CD4-positive, alpha-beta T cell (primary cell): ENCODE measurements at regions not wholly inside any gene's neighbourhood (a gene's known extent, or its start where the extent isn't known, plus 50 kb on each side); places are given as distances from the start of the nearest gene placed in this dataset.
A peak's percentile ranks its signal among the peaks of the same experiment; 100 is the strongest.

ENCODE experiments used
- ATAC-seq: fragments of 200-7000 bp; cut with Tn5 transposase; one replicate; pipeline ENCODE4 v1.10.0; 2022; ENCODE audit warnings: mild to moderate bottlenecking; ENCODE audit not compliant: poor library complexity
- CTCF ChIA-PET: fragments of 350-600 bp; sonication (Branson Sonifier 250); formaldehyde crosslinking; loops from one replicate; lab custom pipeline; 2021; ENCODE audit warnings: antibody characterized with exemption, inconsistent platforms; lab: Charles Lee
- POLR2A ChIA-PET: fragments of 350-600 bp; sonication (Branson Sonifier 250); formaldehyde crosslinking; loops from one replicate; lab custom pipeline; 2021; ENCODE audit warnings: antibody characterized with exemption, inconsistent platforms; lab: Charles Lee
- DNase-seq, 14 experiments: peaks; one replicate each; pipeline ENCODE4 v3.0.0-alpha.2; 2013 to 2020; ENCODE audit warnings: mixed read lengths in 2 of 14
- H3K27ac ChIP-seq, 2 donors: one replicate each; pipeline versions ENCODE4 v1.5.1 to v1.7.0; 2013; ENCODE audit warnings: low read length in 2 of 2, low read depth in 1 of 2, mild to moderate bottlenecking in 1 of 2
- H3K27me3 ChIP-seq, 2 experiments: 1 replicate in 1 of 2; 2 replicates in 1 of 2; pipeline versions ENCODE4 v1.6.1 to v1.7.0; 2013; ENCODE audit warnings: low read length in 2 of 2, control low read depth in 1 of 2, mild to moderate bottlenecking in 1 of 2, moderate library complexity in 1 of 2; ENCODE audit not compliant: insufficient read depth in 2 of 2, control insufficient read depth in 1 of 2
- H3K36me3 ChIP-seq: one replicate; pipeline ENCODE4 v1.6.1; 2013; ENCODE audit warnings: low read length, control low read depth; ENCODE audit not compliant: insufficient read depth
- H3K4me1 ChIP-seq: one replicate; pipeline ENCODE4 v1.6.1; 2013; ENCODE audit warnings: low read length, control low read depth; ENCODE audit not compliant: insufficient read depth
- H3K4me3 ChIP-seq: one replicate; pipeline ENCODE4 v1.5.1; 2013; ENCODE audit warnings: mild to moderate bottlenecking, low read length, moderate library complexity
- H3K9me3 ChIP-seq, 2 experiments: 1 replicate in 1 of 2; 2 replicates in 1 of 2; pipeline versions ENCODE4 v1.6.1 to v1.7.0; 2013; ENCODE audit warnings: low read length in 2 of 2, mild to moderate bottlenecking in 2 of 2, control low read depth in 1 of 2, moderate library complexity in 1 of 2; ENCODE audit not compliant: control insufficient read depth in 1 of 2, insufficient read depth in 1 of 2
- H3K27ac Mint-ChIP-seq: one replicate; pipeline ENCODE4 v1.8.0; 2020; ENCODE audit warnings: mixed read lengths
- H3K27me3 Mint-ChIP-seq: one replicate; pipeline ENCODE4 v1.8.0; 2021; ENCODE audit warnings: mixed read lengths
- H3K36me3 Mint-ChIP-seq: one replicate; pipeline ENCODE4 v1.8.0; 2021; ENCODE audit warnings: low read depth, mixed read lengths
- H3K4me1 Mint-ChIP-seq: one replicate; pipeline ENCODE4 v1.8.0; 2021; ENCODE audit warnings: low read depth, mixed read lengths
- H3K4me3 Mint-ChIP-seq: one replicate; pipeline ENCODE4 v1.8.0; 2020; ENCODE audit warnings: mild to moderate bottlenecking, mixed read lengths
- H3K9me3 Mint-ChIP-seq: one replicate; pipeline ENCODE4 v1.8.0; 2020; ENCODE audit warnings: mixed read lengths
- intact Hi-C, 2 experiments: fragments of 100-400 bp; cut with DNase I in 1 of 2; cut with micrococcal nuclease in 1 of 2; formaldehyde crosslinking; loops; one replicate each; pipeline versions ENCODE4 v1.15.1 to v1.9.0; 2023 to 2025; cut with DNase I, micrococcal nuclease
- TF ChIP-seq, protein P1 (sequence below): fragments of 200-600 bp; IDR thresholded peaks from one replicate; pipeline ENCODE4 v1.8.0; 2022; ENCODE audit warnings: antibody characterized with exemption, mild to moderate bottlenecking

DNA sequence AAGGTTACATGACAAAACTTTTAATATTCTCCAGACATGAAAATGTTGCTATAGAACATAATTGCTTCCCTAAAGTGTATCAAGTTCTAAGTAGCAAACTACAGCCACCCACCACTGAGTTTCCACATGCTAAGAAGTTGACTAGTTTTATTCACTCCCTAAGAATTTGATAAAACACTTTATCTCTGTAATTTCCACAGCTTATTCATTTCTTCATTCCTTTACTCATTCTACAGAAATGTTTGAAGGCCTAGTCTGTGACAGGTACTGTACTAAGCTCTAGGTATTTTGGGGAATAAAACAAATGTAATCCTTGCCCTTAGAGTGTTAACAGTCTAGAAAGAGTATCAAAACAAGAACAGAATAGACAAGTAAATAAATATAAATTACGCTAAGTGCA, 101.8 kb upstream of the DIAPH3 start:
- no peak overlapping the region for H3K4me3 ChIP-seq
- ATAC-seq (no peak), DNase-seq (no peak)
- H3K9me3 Mint-ChIP-seq, result peaks cover 7% of the 10 kb centered on the region
- no peak overlapping the region for H3K4me3 Mint-ChIP-seq
- no peak overlapping the region for H3K27ac Mint-ChIP-seq
- TF ChIP-seq, protein P1, sequence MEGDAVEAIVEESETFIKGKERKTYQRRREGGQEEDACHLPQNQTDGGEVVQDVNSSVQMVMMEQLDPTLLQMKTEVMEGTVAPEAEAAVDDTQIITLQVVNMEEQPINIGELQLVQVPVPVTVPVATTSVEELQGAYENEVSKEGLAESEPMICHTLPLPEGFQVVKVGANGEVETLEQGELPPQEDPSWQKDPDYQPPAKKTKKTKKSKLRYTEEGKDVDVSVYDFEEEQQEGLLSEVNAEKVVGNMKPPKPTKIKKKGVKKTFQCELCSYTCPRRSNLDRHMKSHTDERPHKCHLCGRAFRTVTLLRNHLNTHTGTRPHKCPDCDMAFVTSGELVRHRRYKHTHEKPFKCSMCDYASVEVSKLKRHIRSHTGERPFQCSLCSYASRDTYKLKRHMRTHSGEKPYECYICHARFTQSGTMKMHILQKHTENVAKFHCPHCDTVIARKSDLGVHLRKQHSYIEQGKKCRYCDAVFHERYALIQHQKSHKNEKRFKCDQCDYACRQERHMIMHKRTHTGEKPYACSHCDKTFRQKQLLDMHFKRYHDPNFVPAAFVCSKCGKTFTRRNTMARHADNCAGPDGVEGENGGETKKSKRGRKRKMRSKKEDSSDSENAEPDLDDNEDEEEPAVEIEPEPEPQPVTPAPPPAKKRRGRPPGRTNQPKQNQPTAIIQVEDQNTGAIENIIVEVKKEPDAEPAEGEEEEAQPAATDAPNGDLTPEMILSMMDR, result no peak
- no peaks in the 10 kb centered on the region for H3K36me3 ChIP-seq
- peaks cover 0 to 2% of the 10 kb centered on the region in 2 experiments for H3K27me3 ChIP-seq
- no peaks in the 10 kb centered on the region for H3K4me1 ChIP-seq
- H3K36me3 Mint-ChIP-seq, result no peaks in the 10 kb centered on the region
- peaks cover 20% of the 10 kb centered on the region for H3K27me3 Mint-ChIP-seq
- ChIA-PET POLR2A (no interaction called here), CTCF (no interaction called here)
- intact Hi-C loops, result no loop called here
- no peak overlapping the region for H3K27ac ChIP-seq
- H3K4me1 Mint-ChIP-seq, result no peaks in the 10 kb centered on the region
- H3K9me3 ChIP-seq, result no peaks in the 10 kb centered on the region

DNA sequence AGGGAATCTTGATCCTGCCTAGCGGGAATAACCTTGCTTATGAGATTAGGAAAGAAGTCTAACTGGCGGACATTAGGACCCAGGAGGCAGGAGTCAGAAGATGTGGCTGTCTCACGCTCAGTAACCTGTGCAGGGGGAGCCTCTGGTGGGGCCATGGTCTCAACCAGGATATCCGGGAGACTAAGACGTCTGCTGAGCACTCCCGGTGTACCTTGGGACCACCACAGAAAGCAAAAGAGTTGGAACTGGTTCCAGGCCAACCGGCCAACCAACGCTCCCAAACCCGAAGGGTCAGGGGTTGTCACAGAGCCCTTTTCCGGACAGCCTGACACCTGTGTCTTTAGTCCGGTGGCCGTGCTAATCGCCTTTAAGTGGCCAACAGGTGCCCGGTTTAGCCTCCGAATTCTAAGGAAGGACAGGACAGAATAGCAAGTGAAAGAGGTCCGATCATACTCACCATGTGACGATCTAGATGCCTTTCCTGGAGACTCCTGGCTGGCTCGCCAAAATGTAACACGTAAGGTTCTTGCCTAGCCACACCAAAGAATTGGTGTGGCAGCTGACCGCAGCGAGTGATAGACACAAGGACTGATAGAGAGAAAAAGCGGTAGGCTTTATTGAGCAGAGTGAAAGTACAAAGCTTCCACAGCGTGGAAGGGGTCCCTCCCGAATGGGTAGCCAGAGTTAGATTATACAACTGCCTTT, 103.9 kb upstream of the DIAPH3 start:
- H3K9me3 Mint-ChIP-seq, result peaks cover 7% of the 10 kb centered on the region
- H3K27me3 ChIP-seq, result peaks cover 0 to 2% of the 10 kb centered on the region in 2 experiments
- H3K36me3 Mint-ChIP-seq, result no peaks in the 10 kb centered on the region
- ChIA-PET CTCF (no interaction called here), POLR2A (no interaction called here)
- TF ChIP-seq, protein P1, result no peak
- H3K27me3 Mint-ChIP-seq, result peaks cover 12% of the 10 kb centered on the region
- peak in 8 of 14 experiments; percentile 3 to 53 (median 12) for DNase-seq
- intact Hi-C loops, result no loop called here
- no peaks in the 10 kb centered on the region for H3K4me1 ChIP-seq
- peak; percentile 62 for ATAC-seq
- H3K9me3 ChIP-seq, result no peaks in the 10 kb centered on the region
- no peak overlapping the region for H3K27ac ChIP-seq
- H3K27ac Mint-ChIP-seq, result no peak overlapping the region
- H3K4me1 Mint-ChIP-seq, result no peaks in the 10 kb centered on the region
- H3K4me3 Mint-ChIP-seq, result no peak overlapping the region
- peak overlapping the region; percentile 70 for H3K4me3 ChIP-seq
- no peaks in the 10 kb centered on the region for H3K36me3 ChIP-seq

DNA sequence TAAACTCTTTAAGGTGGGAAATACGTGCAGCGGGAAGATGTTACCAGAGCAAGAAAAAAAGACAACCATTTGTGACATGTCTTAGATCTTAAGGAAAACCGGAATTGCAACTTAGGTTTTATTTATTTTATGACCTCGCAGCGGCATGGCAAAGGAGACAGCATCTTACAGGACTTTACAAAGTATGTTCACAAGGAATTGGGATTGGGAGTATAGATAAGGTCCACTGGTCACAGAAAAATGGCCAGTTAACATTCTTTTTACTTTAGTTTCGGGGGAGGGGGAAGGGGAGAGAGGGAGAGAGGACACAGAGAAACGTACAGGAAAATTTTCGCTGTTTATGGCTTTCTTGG, 104.5 kb upstream of the DIAPH3 start:
- intact Hi-C loops, result no loop called here
- Mint-ChIP-seq H3K27ac (no peak overlapping the region), H3K9me3 (peaks cover 5% of the 10 kb centered on the region), H3K4me1 (no peaks in the 10 kb centered on the region), H3K4me3 (no peak overlapping the region), H3K27me3 (peaks cover 10% of the 10 kb centered on the region), H3K36me3 (no peaks in the 10 kb centered on the region)
- no peak overlapping the region for H3K27ac ChIP-seq
- H3K27me3 ChIP-seq, result peaks cover 0 to 2% of the 10 kb centered on the region in 2 experiments
- ChIA-PET CTCF (no interaction called here), POLR2A (no interaction called here)
- TF ChIP-seq, protein P1, result no peak
- H3K36me3 ChIP-seq, result no peaks in the 10 kb centered on the region
- no peaks in the 10 kb centered on the region for H3K4me1 ChIP-seq
- DNase-seq (no peak), ATAC-seq (no peak)
- H3K4me3 ChIP-seq, result peak overlapping the region; percentile 70
- H3K9me3 ChIP-seq, result no peaks in the 10 kb centered on the region
